Right hindlimb (tissue), 1 donor: ENCODE measurements at regions not wholly inside any gene's neighbourhood (a gene's known extent, or its start where the extent isn't known, plus 50 kb on each side); places are given as distances from the start of the nearest gene placed in this dataset.
"Not testable (repeated sequence)": the region's sequence is repeated elsewhere in the genome, so short reads cannot be mapped to it uniquely, and the experiment has no call there.

Experiments used
- DNase-seq: peaks from one replicate; pipeline ENCODE4 v3.0.0-alpha.2; 2018

GRCh38 chr18:40296717-40297413 lies 1658.2 kb upstream of the PIK3C3 start:
- no peak for DNase-seq

GRCh38 chr18:40292985-40293710 lies 1661.9 kb upstream of the PIK3C3 start:
- no peak for DNase-seq

- no peak for DNase-seq
Measured at GRCh38 chr18:40283560-40283959, 1671.5 kb upstream of the PIK3C3 start.

- not testable (repeated sequence) for DNase-seq
Measured at GRCh38 chr18:40281356-40281755, 1673.7 kb upstream of the PIK3C3 start.

GRCh38 chr18:40274618-40275196 lies 1680.3 kb upstream of the PIK3C3 start:
- no peak for DNase-seq

GRCh38 chr18:40272630-40273231 lies 1682.3 kb upstream of the PIK3C3 start:
- DNase-seq: no peak

- no peak for DNase-seq
Measured at GRCh38 chr18:40259115-40259835, 1695.8 kb upstream of the PIK3C3 start.

GRCh38 chr18:40258311-40258710 lies 1696.7 kb upstream of the PIK3C3 start:
- peak; percentile 20 for DNase-seq

- DNase-seq: no peak
Measured at GRCh38 chr18:40250236-40250635, 1704.8 kb upstream of the PIK3C3 start.

GRCh38 chr18:40249390-40250080 lies 1705.5 kb upstream of the PIK3C3 start:
- DNase-seq: no peak

- not testable (repeated sequence) for DNase-seq
Measured at GRCh38 chr18:40245612-40246011, 1709.4 kb upstream of the PIK3C3 start.

- no peak for DNase-seq
Measured at GRCh38 chr18:40243607-40244006, 1711.4 kb upstream of the PIK3C3 start.

- no peak for DNase-seq
Measured at GRCh38 chr18:40235836-40236235, 1719.2 kb upstream of the PIK3C3 start.

GRCh38 chr18:40235323-40235722 lies 1719.7 kb upstream of the PIK3C3 start:
- DNase-seq: no peak

GRCh38 chr18:40233931-40234616 lies 1721.0 kb upstream of the PIK3C3 start:
- no peak for DNase-seq

- DNase-seq: no peak
Measured at GRCh38 chr18:40222776-40223175, 1732.3 kb upstream of the PIK3C3 start.

GRCh38 chr18:40216856-40217255 lies 1738.2 kb upstream of the PIK3C3 start:
- DNase-seq: no peak

GRCh38 chr18:40215979-40216378 lies 1739.1 kb upstream of the PIK3C3 start:
- DNase-seq: no peak

GRCh38 chr18:40210696-40211095 lies 1744.3 kb upstream of the PIK3C3 start:
- DNase-seq: no peak

GRCh38 chr18:40208958-40209357 lies 1746.1 kb upstream of the PIK3C3 start:
- DNase-seq: no peak

GRCh38 chr18:40197711-40198110 lies 1757.3 kb upstream of the PIK3C3 start:
- no peak for DNase-seq

GRCh38 chr18:40186677-40187076 lies 1768.4 kb upstream of the PIK3C3 start:
- no peak for DNase-seq
